HAP-1 (cell line): ENCODE measurements at regions not wholly inside any gene's neighbourhood (a gene's known extent, or its start where the extent isn't known, plus 50 kb on each side); places are given as distances from the start of the nearest gene placed in this dataset.
A peak's percentile ranks its signal among the peaks of the same experiment; 100 is the strongest.

Experiments used
- DNase-seq, 2 experiments: peaks; one replicate each; pipeline ENCODE4 v3.0.0-alpha.2; 2016 to 2020; ENCODE audit warnings: low spot score in 2 of 2
- H3K27me3 ChIP-seq: fragments of 250-450 bp; sonication (Bioruptor Pico); 2 replicates; pipeline ENCODE4 v1.5.1; 2020; ENCODE audit warnings: low read depth, mild to moderate bottlenecking, moderate library complexity
- H3K36me3 ChIP-seq: fragments of 250-450 bp; sonication (Bioruptor Pico); replicated peaks from 2 replicates; pipeline ENCODE4 v1.5.1; 2020; ENCODE audit warnings: mild to moderate bottlenecking
- H3K4me1 ChIP-seq: fragments of 250-450 bp; sonication (Bioruptor Pico); 2 replicates; pipeline ENCODE4 v1.5.1; 2020; ENCODE audit warnings: mild to moderate bottlenecking
- H3K4me3 ChIP-seq: fragments of 250-450 bp; sonication (Bioruptor Pico); 2 replicates; pipeline ENCODE4 v1.5.1; 2020; ENCODE audit warnings: mild to moderate bottlenecking, moderate library complexity
- H3K9me3 ChIP-seq: fragments of 250-450 bp; sonication (Bioruptor Pico); 2 replicates; pipeline ENCODE4 v1.5.1; 2020; ENCODE audit warnings: mild to moderate bottlenecking, moderate library complexity
- in situ Hi-C: fragments of 300-500 bp; cut with MboI; formaldehyde crosslinking; loops from 3 replicates; pipeline ENCODE4 v1.14.3; 2020; ENCODE audit warnings: low sequenced_read_pairs, inconsistent platforms, mixed read lengths

- in situ Hi-C loops: no loop called here
- no peak for DNase-seq
- H3K4me1 ChIP-seq: no peaks in the 10 kb centered on the region
- no peaks in the 10 kb centered on the region for H3K36me3 ChIP-seq
- H3K9me3 ChIP-seq: no peaks in the 10 kb centered on the region
- H3K27me3 ChIP-seq: no peaks in the 10 kb centered on the region
- no peak overlapping the region for H3K4me3 ChIP-seq
These were observed 96.7 kb upstream of the CXADR start for GRCh38 chr21:17416139-17416538.

- Histone ChIP-seq H3K9me3 (no peaks in the 10 kb centered on the region), H3K4me1 (no peaks in the 10 kb centered on the region), H3K27me3 (no peaks in the 10 kb centered on the region), H3K4me3 (no peak overlapping the region), H3K36me3 (no peaks in the 10 kb centered on the region)
- no peak for DNase-seq
- in situ Hi-C loops: no loop called here
These were observed 89.9 kb upstream of the CXADR start for GRCh38 chr21:17422931-17423330.

GRCh38 chr21:17427157-17427556, 85.7 kb upstream of the CXADR start:
- in situ Hi-C loops: no loop called here
- no peak for DNase-seq
- Histone ChIP-seq H3K4me1 (no peaks in the 10 kb centered on the region), H3K4me3 (no peak overlapping the region), H3K9me3 (no peaks in the 10 kb centered on the region), H3K36me3 (no peaks in the 10 kb centered on the region), H3K27me3 (no peaks in the 10 kb centered on the region)

GRCh38 chr21:17427831-17428483, 84.9 kb upstream of the CXADR start:
- no peaks in the 10 kb centered on the region for H3K4me1 ChIP-seq
- no peaks in the 10 kb centered on the region for H3K27me3 ChIP-seq
- no peak for DNase-seq
- no peaks in the 10 kb centered on the region for H3K9me3 ChIP-seq
- no peak overlapping the region for H3K4me3 ChIP-seq
- H3K36me3 ChIP-seq: no peaks in the 10 kb centered on the region
- in situ Hi-C loops: no loop called here

- Histone ChIP-seq H3K36me3 (no peaks in the 10 kb centered on the region), H3K4me1 (no peaks in the 10 kb centered on the region), H3K9me3 (no peaks in the 10 kb centered on the region), H3K4me3 (no peak overlapping the region), H3K27me3 (no peaks in the 10 kb centered on the region)
- in situ Hi-C loops: no loop called here
- no peak for DNase-seq
These were observed 84.4 kb upstream of the CXADR start for GRCh38 chr21:17428484-17428869.

- Histone ChIP-seq H3K4me3 (no peak overlapping the region), H3K9me3 (no peaks in the 10 kb centered on the region), H3K36me3 (no peaks in the 10 kb centered on the region), H3K27me3 (no peaks in the 10 kb centered on the region), H3K4me1 (no peaks in the 10 kb centered on the region)
- DNase-seq: no peak
- in situ Hi-C loops: no loop called here
These were observed 83.9 kb upstream of the CXADR start for GRCh38 chr21:17428980-17429379.

GRCh38 chr21:17429936-17430335, 82.9 kb upstream of the CXADR start:
- Histone ChIP-seq H3K9me3 (no peaks in the 10 kb centered on the region), H3K4me1 (no peaks in the 10 kb centered on the region), H3K36me3 (no peaks in the 10 kb centered on the region), H3K27me3 (no peaks in the 10 kb centered on the region), H3K4me3 (no peak overlapping the region)
- in situ Hi-C loops: no loop called here
- DNase-seq: no peak

- no peak overlapping the region for H3K4me3 ChIP-seq
- no peak for DNase-seq
- in situ Hi-C loops: no loop called here
- H3K36me3 ChIP-seq: no peaks in the 10 kb centered on the region
- H3K27me3 ChIP-seq: no peaks in the 10 kb centered on the region
- peaks cover 7% of the 10 kb centered on the region; the same call in 1 of the 2 replicates for H3K4me1 ChIP-seq
- no peaks in the 10 kb centered on the region for H3K9me3 ChIP-seq
These were observed 80.1 kb upstream of the CXADR start for GRCh38 chr21:17432732-17433057.

GRCh38 chr21:17433730-17434129, 79.1 kb upstream of the CXADR start:
- in situ Hi-C loops: no loop called here
- Histone ChIP-seq H3K4me1 (peaks cover 12% of the 10 kb centered on the region), H3K4me3 (no peak overlapping the region), H3K36me3 (no peaks in the 10 kb centered on the region), H3K9me3 (no peaks in the 10 kb centered on the region), H3K27me3 (no peaks in the 10 kb centered on the region)
- DNase-seq: no peak

GRCh38 chr21:17435565-17436543, 77.0 kb upstream of the CXADR start:
- in situ Hi-C loops: no loop called here
- no peaks in the 10 kb centered on the region for H3K36me3 ChIP-seq
- DNase-seq: no peak
- H3K4me3 ChIP-seq: no peak overlapping the region
- H3K4me1 ChIP-seq: peaks cover 13% of the 10 kb centered on the region
- no peaks in the 10 kb centered on the region for H3K9me3 ChIP-seq
- no peaks in the 10 kb centered on the region for H3K27me3 ChIP-seq

GRCh38 chr21:17436626-17437111, 76.2 kb upstream of the CXADR start:
- in situ Hi-C loops: no loop called here
- Histone ChIP-seq H3K9me3 (no peaks in the 10 kb centered on the region), H3K36me3 (no peaks in the 10 kb centered on the region), H3K4me1 (peaks cover 15% of the 10 kb centered on the region), H3K27me3 (no peaks in the 10 kb centered on the region), H3K4me3 (no peak overlapping the region)
- DNase-seq: peak; percentile 14 to 34

- in situ Hi-C loops: no loop called here
- H3K9me3 ChIP-seq: no peaks in the 10 kb centered on the region
- peaks cover 19% of the 10 kb centered on the region for H3K4me1 ChIP-seq
- H3K27me3 ChIP-seq: no peaks in the 10 kb centered on the region
- no peaks in the 10 kb centered on the region for H3K36me3 ChIP-seq
- peak in 1 of 2 experiments; percentile 13 for DNase-seq
- H3K4me3 ChIP-seq: no peak overlapping the region
These were observed 74.2 kb upstream of the CXADR start for GRCh38 chr21:17438635-17439034.

- no peak for DNase-seq
- Histone ChIP-seq H3K4me1 (peaks cover 19% of the 10 kb centered on the region), H3K27me3 (no peaks in the 10 kb centered on the region), H3K36me3 (no peaks in the 10 kb centered on the region), H3K4me3 (no peak overlapping the region), H3K9me3 (no peaks in the 10 kb centered on the region)
- in situ Hi-C loops: no loop called here
These were observed 71.9 kb upstream of the CXADR start for GRCh38 chr21:17440969-17441368.

- peaks cover 18% of the 10 kb centered on the region for H3K4me1 ChIP-seq
- H3K9me3 ChIP-seq: no peaks in the 10 kb centered on the region
- no peak overlapping the region for H3K4me3 ChIP-seq
- peak; percentile 30 to 38 for DNase-seq
- no peaks in the 10 kb centered on the region for H3K27me3 ChIP-seq
- H3K36me3 ChIP-seq: no peaks in the 10 kb centered on the region
- in situ Hi-C loops: no loop called here
These were observed 71.5 kb upstream of the CXADR start for GRCh38 chr21:17441370-17441769.
